HepG2 (cell line): ENCODE measurements at regions not wholly inside any gene's neighbourhood (a gene's known extent, or its start where the extent isn't known, plus 50 kb on each side); places are given as distances from the start of the nearest gene placed in this dataset.

ENCODE experiments used
- EEA1 ChIP-seq: sonication (generic); formaldehyde crosslinking; IDR thresholded peaks from 2 replicates; pipeline ENCODE4 v1.5.1; 2020; ENCODE audit warnings: mild to moderate bottlenecking, missing genetic modification reagents, borderline replicate concordance
- KDM2A ChIP-seq: sonication (generic); formaldehyde crosslinking; IDR thresholded peaks from 2 replicates; pipeline ENCODE4 v1.4.0; 2020; ENCODE audit warnings: low read depth, missing genetic modification reagents, borderline replicate concordance
- MEF2D ChIP-seq: sonication (generic); formaldehyde crosslinking; IDR thresholded peaks from 2 replicates; pipeline ENCODE4 v1.5.1; 2020; ENCODE audit warnings: mild to moderate bottlenecking, missing genetic modification reagents
- RNF2 ChIP-seq: fragments of 450-650 bp; conservative IDR thresholded peaks from 2 replicates; pipeline ENCODE4 v1.6.1; 2016; ENCODE audit warnings: low read depth
- SOX5 ChIP-seq: IDR thresholded peaks from 2 replicates; pipeline ENCODE4 v1.6.1; 2016; ENCODE audit warnings: borderline replicate concordance
- TCF7 ChIP-seq: sonication (generic); IDR thresholded peaks from 2 replicates; pipeline ENCODE4 v1.6.1; 2016; ENCODE audit warnings: antibody characterized with exemption, low read depth
- ZFP37 ChIP-seq: sonication (generic); formaldehyde crosslinking; IDR thresholded peaks from 2 replicates; pipeline ENCODE4 v1.4.0; 2020; ENCODE audit warnings: missing genetic modification reagents, borderline replicate concordance
- ZFP62 ChIP-seq: sonication (generic); formaldehyde crosslinking; IDR thresholded peaks from 2 replicates; pipeline ENCODE4 v1.4.0; 2020; ENCODE audit warnings: missing genetic modification reagents
- ZMYM4 ChIP-seq: sonication (generic); formaldehyde crosslinking; IDR thresholded peaks from 2 replicates; pipeline ENCODE4 v1.8.1; 2023; ENCODE audit warnings: mild to moderate bottlenecking, missing genetic modification reagents
- ZNF230 ChIP-seq: sonication (generic); formaldehyde crosslinking; IDR thresholded peaks from 2 replicates; pipeline ENCODE4 v1.4.0; 2020; ENCODE audit warnings: mild to moderate bottlenecking, missing genetic modification reagents
- ZNF256 ChIP-seq: sonication (generic); formaldehyde crosslinking; conservative IDR thresholded peaks from 2 replicates; pipeline ENCODE4 v1.4.0; 2020; ENCODE audit warnings: missing genetic modification reagents
- ZNF530 ChIP-seq: sonication (generic); formaldehyde crosslinking; IDR thresholded peaks from 2 replicates; pipeline ENCODE4 v1.5.0; 2020; ENCODE audit warnings: low read depth, mild to moderate bottlenecking, missing genetic modification reagents
- ZNF619 ChIP-seq: sonication (generic); formaldehyde crosslinking; IDR thresholded peaks from 2 replicates; pipeline ENCODE4 v1.4.0; 2020; ENCODE audit warnings: mild to moderate bottlenecking, missing genetic modification reagents
- ZNF768 ChIP-seq: sonication (generic); formaldehyde crosslinking; IDR thresholded peaks from 2 replicates; pipeline ENCODE4 v1.4.0; 2020; ENCODE audit warnings: missing genetic modification reagents
- TF ChIP-seq, protein P1 (sequence below): sonication (generic); formaldehyde crosslinking; IDR thresholded peaks from 2 replicates; pipeline ENCODE4 v1.5.1; 2020; ENCODE audit warnings: missing genetic modification reagents, mild to moderate bottlenecking, borderline replicate concordance
- TF ChIP-seq, protein P2 (sequence below): sonication (generic); IDR thresholded peaks from 2 replicates; pipeline ENCODE4 v1.6.1; 2016; ENCODE audit warnings: low read depth, borderline replicate concordance
- TF ChIP-seq, protein P3 (sequence below): fragments of 450-650 bp; IDR thresholded peaks from 2 replicates; pipeline ENCODE4 v1.6.1; 2017
- TF ChIP-seq, protein P4 (sequence below): IDR thresholded peaks from 2 replicates; pipeline ENCODE4 v1.6.1; 2016; ENCODE audit warnings: low read depth, control low read depth
- TF ChIP-seq, protein P5 (sequence below): sonication (generic); formaldehyde crosslinking; IDR thresholded peaks from 2 replicates; pipeline ENCODE4 v1.4.0; 2020; ENCODE audit warnings: missing genetic modification reagents
- TF ChIP-seq, protein P6 (sequence below): sonication (generic); formaldehyde crosslinking; IDR thresholded peaks from 2 replicates; pipeline ENCODE4 v1.8.1; 2023; ENCODE audit warnings: mild to moderate bottlenecking, moderate library complexity, missing genetic modification reagents
- TF ChIP-seq, protein P7 (sequence below): sonication (generic); formaldehyde crosslinking; conservative IDR thresholded peaks from 2 replicates; pipeline ENCODE4 v1.8.1; 2023; ENCODE audit warnings: missing genetic modification reagents
- TF ChIP-seq, protein P8 (sequence below): fragments of 450-650 bp; IDR thresholded peaks from 2 replicates; pipeline ENCODE4 v1.6.1; 2016

DNA sequence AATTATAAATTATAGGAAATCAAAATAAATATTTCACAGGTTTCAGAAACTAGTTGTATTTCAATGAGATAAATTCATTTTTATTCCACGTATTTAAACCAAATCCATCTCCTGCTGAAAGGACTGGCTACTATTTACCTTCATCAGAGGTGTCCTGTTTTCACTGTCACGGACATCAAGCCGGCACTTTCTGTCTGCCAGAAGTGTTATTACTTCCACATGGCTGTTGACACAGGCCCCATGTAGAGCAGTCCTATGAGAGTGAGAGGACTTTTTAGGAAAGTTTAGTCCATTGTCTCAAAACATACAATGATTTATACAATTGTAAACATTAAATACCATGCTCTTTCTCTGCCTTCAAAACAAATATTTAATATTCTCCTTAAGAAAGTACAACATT, 100.4 kb upstream of the ACBD5 start (continued):
- TF ChIP-seq ZNF530 (CRISPR knock-in tag), result no peak
- TF ChIP-seq, protein P1, sequence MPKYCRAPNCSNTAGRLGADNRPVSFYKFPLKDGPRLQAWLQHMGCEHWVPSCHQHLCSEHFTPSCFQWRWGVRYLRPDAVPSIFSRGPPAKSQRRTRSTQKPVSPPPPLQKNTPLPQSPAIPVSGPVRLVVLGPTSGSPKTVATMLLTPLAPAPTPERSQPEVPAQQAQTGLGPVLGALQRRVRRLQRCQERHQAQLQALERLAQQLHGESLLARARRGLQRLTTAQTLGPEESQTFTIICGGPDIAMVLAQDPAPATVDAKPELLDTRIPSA (CRISPR knock-in tag), result no peak
- no peak for TF ChIP-seq EEA1 (CRISPR knock-in tag)
- peak; percentile 26; the same call in 1 of the 2 replicates for TF ChIP-seq TCF7
- TF ChIP-seq ZNF619 (CRISPR knock-in tag), result no peak
- no peak for TF ChIP-seq ZFP62 (CRISPR knock-in tag)
- TF ChIP-seq, protein P2, sequence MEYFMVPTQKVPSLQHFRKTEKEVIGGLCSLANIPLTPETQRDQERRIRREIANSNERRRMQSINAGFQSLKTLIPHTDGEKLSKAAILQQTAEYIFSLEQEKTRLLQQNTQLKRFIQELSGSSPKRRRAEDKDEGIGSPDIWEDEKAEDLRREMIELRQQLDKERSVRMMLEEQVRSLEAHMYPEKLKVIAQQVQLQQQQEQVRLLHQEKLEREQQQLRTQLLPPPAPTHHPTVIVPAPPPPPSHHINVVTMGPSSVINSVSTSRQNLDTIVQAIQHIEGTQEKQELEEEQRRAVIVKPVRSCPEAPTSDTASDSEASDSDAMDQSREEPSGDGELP, result no peak
- TF ChIP-seq, protein P3, sequence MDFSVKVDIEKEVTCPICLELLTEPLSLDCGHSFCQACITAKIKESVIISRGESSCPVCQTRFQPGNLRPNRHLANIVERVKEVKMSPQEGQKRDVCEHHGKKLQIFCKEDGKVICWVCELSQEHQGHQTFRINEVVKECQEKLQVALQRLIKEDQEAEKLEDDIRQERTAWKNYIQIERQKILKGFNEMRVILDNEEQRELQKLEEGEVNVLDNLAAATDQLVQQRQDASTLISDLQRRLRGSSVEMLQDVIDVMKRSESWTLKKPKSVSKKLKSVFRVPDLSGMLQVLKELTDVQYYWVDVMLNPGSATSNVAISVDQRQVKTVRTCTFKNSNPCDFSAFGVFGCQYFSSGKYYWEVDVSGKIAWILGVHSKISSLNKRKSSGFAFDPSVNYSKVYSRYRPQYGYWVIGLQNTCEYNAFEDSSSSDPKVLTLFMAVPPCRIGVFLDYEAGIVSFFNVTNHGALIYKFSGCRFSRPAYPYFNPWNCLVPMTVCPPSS, result no peak
- no peak for TF ChIP-seq ZNF256 (CRISPR knock-in tag)
- no peak for TF ChIP-seq ZFP37
- peak; percentile 71; the same call in 1 of the 2 replicates for TF ChIP-seq SOX5 (CRISPR knock-in tag)
- no peak for TF ChIP-seq ZNF768
- TF ChIP-seq, protein P4, sequence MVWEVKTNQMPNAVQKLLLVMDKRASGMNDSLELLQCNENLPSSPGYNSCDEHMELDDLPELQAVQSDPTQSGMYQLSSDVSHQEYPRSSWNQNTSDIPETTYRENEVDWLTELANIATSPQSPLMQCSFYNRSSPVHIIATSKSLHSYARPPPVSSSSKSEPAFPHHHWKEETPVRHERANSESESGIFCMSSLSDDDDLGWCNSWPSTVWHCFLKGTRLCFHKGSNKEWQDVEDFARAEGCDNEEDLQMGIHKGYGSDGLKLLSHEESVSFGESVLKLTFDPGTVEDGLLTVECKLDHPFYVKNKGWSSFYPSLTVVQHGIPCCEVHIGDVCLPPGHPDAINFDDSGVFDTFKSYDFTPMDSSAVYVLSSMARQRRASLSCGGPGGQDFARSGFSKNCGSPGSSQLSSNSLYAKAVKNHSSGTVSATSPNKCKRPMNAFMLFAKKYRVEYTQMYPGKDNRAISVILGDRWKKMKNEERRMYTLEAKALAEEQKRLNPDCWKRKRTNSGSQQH (CRISPR knock-in tag), result no peak
- TF ChIP-seq KDM2A (CRISPR knock-in tag), result no peak
- no peak for TF ChIP-seq ZNF230 (CRISPR knock-in tag)
- TF ChIP-seq, protein P5, sequence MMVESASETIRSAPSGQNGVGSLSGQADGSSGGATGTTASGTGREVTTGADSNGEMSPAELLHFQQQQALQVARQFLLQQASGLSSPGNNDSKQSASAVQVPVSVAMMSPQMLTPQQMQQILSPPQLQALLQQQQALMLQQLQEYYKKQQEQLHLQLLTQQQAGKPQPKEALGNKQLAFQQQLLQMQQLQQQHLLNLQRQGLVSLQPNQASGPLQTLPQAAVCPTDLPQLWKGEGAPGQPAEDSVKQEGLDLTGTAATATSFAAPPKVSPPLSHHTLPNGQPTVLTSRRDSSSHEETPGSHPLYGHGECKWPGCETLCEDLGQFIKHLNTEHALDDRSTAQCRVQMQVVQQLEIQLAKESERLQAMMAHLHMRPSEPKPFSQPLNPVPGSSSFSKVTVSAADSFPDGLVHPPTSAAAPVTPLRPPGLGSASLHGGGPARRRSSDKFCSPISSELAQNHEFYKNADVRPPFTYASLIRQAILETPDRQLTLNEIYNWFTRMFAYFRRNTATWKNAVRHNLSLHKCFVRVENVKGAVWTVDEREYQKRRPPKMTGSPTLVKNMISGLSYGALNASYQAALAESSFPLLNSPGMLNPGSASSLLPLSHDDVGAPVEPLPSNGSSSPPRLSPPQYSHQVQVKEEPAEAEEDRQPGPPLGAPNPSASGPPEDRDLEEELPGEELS, result no peak
- TF ChIP-seq RNF2, result no peak
- TF ChIP-seq, protein P6, sequence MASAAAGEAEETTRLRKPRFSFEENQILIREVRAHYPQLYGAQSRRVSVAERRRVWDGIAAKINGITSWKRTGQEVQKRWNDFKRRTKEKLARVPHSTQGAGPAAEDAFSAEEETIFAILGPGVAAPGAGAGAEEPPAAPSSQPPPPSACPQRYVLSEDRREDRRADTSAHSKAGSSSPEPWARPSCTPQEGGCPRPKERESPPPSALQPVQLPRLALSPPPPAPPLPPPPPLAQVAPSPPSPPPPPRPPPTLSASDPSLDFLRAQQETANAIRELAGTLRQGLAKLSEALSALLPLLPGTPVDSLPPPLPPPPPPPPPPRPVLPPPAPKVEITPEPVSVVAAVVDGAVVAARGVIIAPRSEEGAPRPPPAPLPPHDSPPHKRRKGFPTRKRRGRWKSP (CRISPR knock-in tag), result no peak
- TF ChIP-seq, protein P7, sequence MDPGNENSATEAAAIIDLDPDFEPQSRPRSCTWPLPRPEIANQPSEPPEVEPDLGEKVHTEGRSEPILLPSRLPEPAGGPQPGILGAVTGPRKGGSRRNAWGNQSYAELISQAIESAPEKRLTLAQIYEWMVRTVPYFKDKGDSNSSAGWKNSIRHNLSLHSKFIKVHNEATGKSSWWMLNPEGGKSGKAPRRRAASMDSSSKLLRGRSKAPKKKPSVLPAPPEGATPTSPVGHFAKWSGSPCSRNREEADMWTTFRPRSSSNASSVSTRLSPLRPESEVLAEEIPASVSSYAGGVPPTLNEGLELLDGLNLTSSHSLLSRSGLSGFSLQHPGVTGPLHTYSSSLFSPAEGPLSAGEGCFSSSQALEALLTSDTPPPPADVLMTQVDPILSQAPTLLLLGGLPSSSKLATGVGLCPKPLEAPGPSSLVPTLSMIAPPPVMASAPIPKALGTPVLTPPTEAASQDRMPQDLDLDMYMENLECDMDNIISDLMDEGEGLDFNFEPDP (CRISPR knock-in tag), result no peak
- TF ChIP-seq, protein P8, sequence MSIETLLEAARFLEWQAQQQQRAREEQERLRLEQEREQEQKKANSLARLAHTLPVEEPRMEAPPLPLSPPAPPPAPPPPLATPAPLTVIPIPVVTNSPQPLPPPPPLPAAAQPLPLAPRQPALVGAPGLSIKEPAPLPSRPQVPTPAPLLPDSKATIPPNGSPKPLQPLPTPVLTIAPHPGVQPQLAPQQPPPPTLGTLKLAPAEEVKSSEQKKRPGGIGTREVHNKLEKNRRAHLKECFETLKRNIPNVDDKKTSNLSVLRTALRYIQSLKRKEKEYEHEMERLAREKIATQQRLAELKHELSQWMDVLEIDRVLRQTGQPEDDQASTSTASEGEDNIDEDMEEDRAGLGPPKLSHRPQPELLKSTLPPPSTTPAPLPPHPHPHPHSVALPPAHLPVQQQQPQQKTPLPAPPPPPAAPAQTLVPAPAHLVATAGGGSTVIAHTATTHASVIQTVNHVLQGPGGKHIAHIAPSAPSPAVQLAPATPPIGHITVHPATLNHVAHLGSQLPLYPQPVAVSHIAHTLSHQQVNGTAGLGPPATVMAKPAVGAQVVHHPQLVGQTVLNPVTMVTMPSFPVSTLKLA, result no peak
- no peak for TF ChIP-seq ZMYM4
- TF ChIP-seq MEF2D, result no peak
